ENCODE measurements at regions not wholly inside any gene's neighbourhood (a gene's known extent, or its start where the extent isn't known, plus 50 kb on each side); places are given as distances from the start of the nearest gene placed in this dataset.
"Not testable (repeated sequence)": the region's sequence is repeated elsewhere in the genome, so short reads cannot be mapped to it uniquely, and the experiment has no call there.

DNA sequence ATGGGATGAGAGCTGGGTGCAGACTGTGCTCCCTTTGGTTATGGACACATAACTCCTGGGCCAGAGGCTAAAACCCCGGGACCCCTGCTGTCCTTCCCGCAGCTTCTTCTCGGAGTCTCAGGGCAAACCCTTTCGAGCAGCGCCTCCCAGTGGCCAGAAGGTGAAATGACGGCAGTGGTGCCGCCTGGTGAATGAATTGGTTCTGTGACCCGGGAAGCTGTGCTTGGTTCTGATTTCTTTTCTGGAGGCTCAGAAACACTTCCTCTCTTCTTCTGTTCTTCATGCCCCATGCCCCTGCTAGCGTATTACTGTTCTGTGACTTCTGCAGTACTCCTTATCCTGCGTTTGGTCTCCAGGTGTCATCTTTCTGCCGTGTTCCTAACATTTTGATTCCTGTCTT is 104.7 kb upstream of the CCZ1B start:
- WGBS, 5 donors, result 2 to 26% (median 7%) methylated on average over 3 to 10 of the region's 11 CpGs
- peak in 1 of 2 donors; percentile 57 for DNase-seq
- H3K4me1 ChIP-seq; H3K36me3 ChIP-seq; intact Hi-C loops (cut with DNase I; ENCODE audit: low total_unique reads); H3K27ac ChIP-seq; H3K27me3 ChIP-seq; H3K4me3 ChIP-seq; H3K9me3 ChIP-seq: not testable (repeated sequence)
- TF ChIP-seq, protein P1, sequence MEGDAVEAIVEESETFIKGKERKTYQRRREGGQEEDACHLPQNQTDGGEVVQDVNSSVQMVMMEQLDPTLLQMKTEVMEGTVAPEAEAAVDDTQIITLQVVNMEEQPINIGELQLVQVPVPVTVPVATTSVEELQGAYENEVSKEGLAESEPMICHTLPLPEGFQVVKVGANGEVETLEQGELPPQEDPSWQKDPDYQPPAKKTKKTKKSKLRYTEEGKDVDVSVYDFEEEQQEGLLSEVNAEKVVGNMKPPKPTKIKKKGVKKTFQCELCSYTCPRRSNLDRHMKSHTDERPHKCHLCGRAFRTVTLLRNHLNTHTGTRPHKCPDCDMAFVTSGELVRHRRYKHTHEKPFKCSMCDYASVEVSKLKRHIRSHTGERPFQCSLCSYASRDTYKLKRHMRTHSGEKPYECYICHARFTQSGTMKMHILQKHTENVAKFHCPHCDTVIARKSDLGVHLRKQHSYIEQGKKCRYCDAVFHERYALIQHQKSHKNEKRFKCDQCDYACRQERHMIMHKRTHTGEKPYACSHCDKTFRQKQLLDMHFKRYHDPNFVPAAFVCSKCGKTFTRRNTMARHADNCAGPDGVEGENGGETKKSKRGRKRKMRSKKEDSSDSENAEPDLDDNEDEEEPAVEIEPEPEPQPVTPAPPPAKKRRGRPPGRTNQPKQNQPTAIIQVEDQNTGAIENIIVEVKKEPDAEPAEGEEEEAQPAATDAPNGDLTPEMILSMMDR (IDR thresholded peaks at IDR 0.05), result peak in 3 of 7 experiments; percentile 18 to 55 (median 44)

DNA sequence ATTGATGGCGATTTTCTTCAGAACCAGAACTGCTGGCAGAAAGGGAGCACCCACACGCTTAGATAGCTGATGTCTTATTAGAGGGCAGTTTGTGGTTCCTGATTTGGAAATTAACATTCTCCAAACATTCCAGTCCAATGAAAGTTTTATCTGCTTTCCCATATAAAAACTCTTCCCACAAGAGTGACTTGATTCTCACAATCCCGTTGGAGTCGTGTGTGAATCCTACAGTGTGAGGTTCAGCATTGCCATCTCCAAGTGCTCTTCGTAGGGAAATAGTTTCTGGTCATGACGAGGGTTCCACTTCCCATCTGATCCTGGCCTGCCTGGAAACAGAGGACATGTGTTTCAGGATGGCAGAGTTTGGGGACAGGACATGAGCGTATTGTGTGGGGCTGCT is 105.4 kb upstream of the CCZ1B start:
- H3K36me3 ChIP-seq; H3K27me3 ChIP-seq; H3K27ac ChIP-seq; intact Hi-C loops (cut with DNase I; ENCODE audit: low total_unique reads); H3K4me1 ChIP-seq; H3K4me3 ChIP-seq; DNase-seq; H3K9me3 ChIP-seq: not testable (repeated sequence)
- 60 to 86% (median 82%) methylated on average over 3 to 7 of the region's 7 CpGs for WGBS, 5 donors

DNA sequence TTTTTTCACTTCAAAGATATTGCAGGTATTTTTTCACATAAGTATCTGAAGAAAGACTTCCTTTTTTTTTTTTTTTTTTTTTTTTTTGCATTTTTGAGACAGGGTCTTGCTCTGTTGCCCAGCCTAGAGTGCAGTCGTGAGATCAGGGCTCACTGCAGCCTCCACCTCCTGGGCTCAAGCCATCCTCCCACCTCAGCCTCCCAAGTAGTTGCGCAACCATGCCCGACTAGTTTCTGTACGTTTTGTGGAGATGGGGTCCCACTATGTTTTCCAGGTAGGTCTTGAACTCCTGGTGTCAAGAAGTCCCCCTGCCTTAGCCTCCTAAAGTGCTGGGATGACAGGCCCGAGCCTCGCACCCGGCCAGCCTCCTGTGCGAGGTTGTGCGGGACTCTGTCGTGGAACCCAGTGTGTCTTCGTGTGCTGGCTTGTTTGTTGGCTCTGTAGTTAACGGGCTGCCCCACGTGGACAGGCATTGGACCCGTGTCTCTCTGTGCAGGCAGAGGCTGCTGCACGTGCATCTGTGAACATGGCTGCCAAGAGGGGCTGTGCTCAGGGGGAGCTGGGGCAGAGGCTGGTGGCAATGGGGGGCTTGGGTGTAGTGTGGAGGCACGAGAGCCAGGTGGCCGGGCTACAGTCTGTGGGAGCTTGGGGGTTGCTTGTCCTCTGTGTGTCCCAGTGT is 108.0 kb upstream of the CCZ1B start:
- WGBS, 5 donors, result 87 to 95% (median 90%) methylated on average over 13 to 17 of the region's 17 CpGs
- intact Hi-C loops (cut with DNase I; ENCODE audit: low total_unique reads), result not testable (repeated sequence)

DNA sequence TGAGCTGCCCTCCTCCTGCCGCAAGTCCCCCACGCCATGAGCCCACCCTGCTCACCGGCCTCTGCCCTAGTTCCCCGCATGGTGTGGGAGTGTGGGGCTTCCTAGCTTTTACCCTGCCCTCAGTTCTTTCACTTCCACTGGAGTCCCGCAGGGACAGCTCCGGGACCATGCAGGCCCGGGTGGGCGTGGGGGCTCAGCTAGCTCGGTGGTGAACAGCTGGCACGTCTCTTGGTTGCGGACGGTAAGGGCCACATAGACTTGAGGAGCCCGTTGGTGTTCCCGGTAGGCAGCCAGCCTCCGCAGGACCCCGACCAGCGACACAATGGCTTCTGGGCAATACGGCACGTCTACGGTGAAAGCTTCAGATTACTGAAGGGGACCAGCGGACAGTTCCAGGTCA is 108.9 kb upstream of the CCZ1B start:
- no peak overlapping the region for H3K4me3 ChIP-seq
- WGBS, 5 donors, result 90 to 94% (median 92%) methylated on average over 21 of the region's 21 CpGs
- no peak for DNase-seq
- H3K27ac ChIP-seq, result no peak overlapping the region
- H3K4me1 ChIP-seq, result peaks cover 0 to 3% (median 0%) of the 10 kb centered on the region in 4 donors
- no peak for TF ChIP-seq POLR2A (IDR thresholded peaks at IDR 0.05)
- TF ChIP-seq, protein P1 (IDR thresholded peaks at IDR 0.05), result no peak
- TF ChIP-seq POLR2AphosphoS5 (IDR thresholded peaks at IDR 0.05), result no peak
- TF ChIP-seq EP300 (IDR thresholded peaks at IDR 0.05), result no peak
- H3K36me3 ChIP-seq, result no peaks in the 10 kb centered on the region
- H3K9me3 ChIP-seq, result no peaks in the 10 kb centered on the region
- intact Hi-C loops (cut with DNase I; ENCODE audit: low total_unique reads), result no loop called here
- H3K27me3 ChIP-seq, result no peaks in the 10 kb centered on the region

More for the DNA sequence above, 108.0 kb upstream of the CCZ1B start:
- not testable (repeated sequence) for H3K27ac ChIP-seq, H3K36me3 ChIP-seq, H3K4me3 ChIP-seq, DNase-seq, H3K4me1 ChIP-seq, H3K9me3 ChIP-seq, H3K27me3 ChIP-seq

DNA sequence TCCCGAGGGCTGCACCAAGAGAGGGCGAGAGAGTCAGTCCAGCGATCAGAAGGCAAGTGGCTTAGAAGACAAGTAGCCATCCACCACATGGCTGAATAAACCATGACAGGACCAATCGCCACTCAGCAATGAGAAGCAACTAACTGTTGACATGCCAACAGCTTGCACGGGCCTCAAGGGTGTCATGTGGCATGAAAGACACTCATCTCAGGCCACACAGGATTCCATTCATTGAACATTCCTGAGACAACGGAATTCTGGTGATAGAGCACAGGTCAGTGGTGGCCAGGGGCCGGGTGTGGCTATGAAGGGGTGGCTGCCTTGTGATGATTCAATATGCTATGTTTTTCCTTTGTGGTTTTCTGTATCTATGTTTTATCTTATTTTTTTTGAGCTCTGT is 110.6 kb upstream of the CCZ1B start:
- not testable (repeated sequence) for H3K27ac ChIP-seq

DNA sequence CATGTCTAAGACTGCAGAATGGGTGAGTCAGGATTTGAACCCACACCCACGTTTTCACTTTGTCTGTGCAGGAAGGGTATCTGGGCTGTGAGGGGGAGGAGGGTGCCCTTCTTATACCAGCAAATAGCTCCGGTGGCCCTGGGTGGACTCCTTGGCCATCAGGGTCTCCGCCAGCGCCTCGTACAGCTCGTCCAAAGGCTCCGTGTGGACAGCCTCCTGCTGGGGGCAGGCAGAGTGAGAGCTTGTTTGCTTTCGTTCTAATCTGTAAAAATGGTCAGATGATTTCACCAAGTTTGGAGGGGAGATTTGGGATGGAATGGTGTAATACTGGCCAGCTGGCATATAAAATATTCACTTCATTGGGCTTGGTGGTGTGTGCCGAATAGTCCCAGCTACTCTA is 111.7 kb upstream of the CCZ1B start:
- H3K36me3 ChIP-seq; H3K4me1 ChIP-seq; DNase-seq; H3K4me3 ChIP-seq; H3K27ac ChIP-seq; H3K27me3 ChIP-seq; H3K9me3 ChIP-seq; intact Hi-C loops (cut with DNase I; ENCODE audit: low total_unique reads): not testable (repeated sequence)
- WGBS, 5 donors, result 79 to 90% (median 80%) methylated on average over 7 to 8 of the region's 9 CpGs

More for the DNA sequence above, 110.6 kb upstream of the CCZ1B start:
- H3K4me3 ChIP-seq; H3K36me3 ChIP-seq; H3K9me3 ChIP-seq; H3K4me1 ChIP-seq; DNase-seq; intact Hi-C loops (cut with DNase I; ENCODE audit: low total_unique reads); H3K27me3 ChIP-seq: not testable (repeated sequence)
- WGBS, 5 donors, result 74 to 95% (median 78%) methylated on average over 6 to 7 of the region's 7 CpGs
